ENCODE measurements at regions not wholly inside any gene's neighbourhood (a gene's known extent, or its start where the extent isn't known, plus 50 kb on each side); places are given as distances from the start of the nearest gene placed in this dataset.

- TF ChIP-seq CTCF (IDR thresholded peaks at IDR 0.05; ENCODE audit: low read depth, low read length) (no peak), EZH2phosphoT487 (IDR thresholded peaks at IDR 0.05; ENCODE audit: low read depth) (no peak)
These were observed 1071.9 kb upstream of the ARRDC3 start for GRCh38 chr5:92455011-92455410.

Measured in OCI-LY3 (cell line).